Stimulated activated CD4-positive, alpha-beta T cell treated with anti-CD3 and anti-CD28 coated beads, Interleukin-15, amount 100 ng/mL, for 48 hours (primary cell): ENCODE measurements at regions not wholly inside any gene's neighbourhood (a gene's known extent, or its start where the extent isn't known, plus 50 kb on each side); places are given as distances from the start of the nearest gene placed in this dataset.

ENCODE experiments used
- DNase-seq, 2 donors: peaks; one replicate each; pipeline ENCODE4 v3.0.0-alpha.2; 2020; ENCODE audit warnings: low read depth in 2 of 2

- no peak for DNase-seq
These were observed 377.9 kb upstream of the ITGA1 start for GRCh38 chr5:52409835-52410234.

- no peak for DNase-seq
These were observed 368.4 kb upstream of the ITGA1 start for GRCh38 chr5:52419357-52419756.

GRCh38 chr5:52427615-52428014 lies 360.1 kb upstream of the ITGA1 start:
- no peak for DNase-seq

GRCh38 chr5:52428977-52429489 lies 358.7 kb upstream of the ITGA1 start:
- no peak for DNase-seq

GRCh38 chr5:52441768-52442167 lies 345.9 kb upstream of the ITGA1 start:
- DNase-seq: no peak

- DNase-seq: no peak
These were observed 344.5 kb upstream of the ITGA1 start for GRCh38 chr5:52443187-52443586.

GRCh38 chr5:52448111-52448510 lies 339.6 kb upstream of the ITGA1 start:
- no peak for DNase-seq

GRCh38 chr5:52449516-52449915 lies 338.2 kb upstream of the ITGA1 start:
- no peak for DNase-seq

- DNase-seq: no peak
These were observed 335.6 kb upstream of the ITGA1 start for GRCh38 chr5:52452098-52452497.

- DNase-seq: no peak
These were observed 334.5 kb upstream of the ITGA1 start for GRCh38 chr5:52453176-52453575.

- DNase-seq: no peak
These were observed 331.8 kb upstream of the ITGA1 start for GRCh38 chr5:52455920-52456319.

- no peak for DNase-seq
These were observed 329.9 kb upstream of the ITGA1 start for GRCh38 chr5:52457810-52458209.

- DNase-seq: no peak
These were observed 321.6 kb upstream of the ITGA1 start for GRCh38 chr5:52466113-52466512.

- no peak for DNase-seq
These were observed 320.8 kb upstream of the ITGA1 start for GRCh38 chr5:52466749-52467520.

GRCh38 chr5:52468976-52469375 lies 318.7 kb upstream of the ITGA1 start:
- no peak for DNase-seq

- no peak for DNase-seq
These were observed 318.3 kb upstream of the ITGA1 start for GRCh38 chr5:52469420-52469819.

- no peak for DNase-seq
These were observed 317.9 kb upstream of the ITGA1 start for GRCh38 chr5:52469835-52470234.

- DNase-seq: no peak
These were observed 311.4 kb upstream of the ITGA1 start for GRCh38 chr5:52476346-52476745.

- no peak for DNase-seq
These were observed 306.5 kb upstream of the ITGA1 start for GRCh38 chr5:52481201-52481600.

GRCh38 chr5:52481851-52482250 lies 305.9 kb upstream of the ITGA1 start:
- no peak for DNase-seq

- DNase-seq: no peak
These were observed 296.5 kb upstream of the ITGA1 start for GRCh38 chr5:52491071-52491787.

- DNase-seq: no peak
These were observed 295.9 kb upstream of the ITGA1 start for GRCh38 chr5:52491818-52492217.

GRCh38 chr5:52497133-52497693 lies 290.5 kb upstream of the ITGA1 start:
- DNase-seq: no peak
